Tibial artery (tissue), 4 donors: ENCODE measurements at regions not wholly inside any gene's neighbourhood (a gene's known extent, or its start where the extent isn't known, plus 50 kb on each side); places are given as distances from the start of the nearest gene placed in this dataset.

ENCODE experiments used
- DNase-seq, 2 donors: peaks; one replicate each; pipeline ENCODE4 v3.0.0-alpha.2; 2019
- H3K27ac ChIP-seq, 2 donors: fragments of 200-600 bp; sonication (generic) in 1 of 2; 1 replicate in 1 of 2; 2 replicates in 1 of 2; pipeline ENCODE4 v1.5.1; 2018 to 2019; ENCODE audit warnings: mild to moderate bottlenecking in 1 of 2
- H3K27me3 ChIP-seq, 2 donors: fragments of 200-600 bp; sonication (generic) in 1 of 2; one replicate each; pipeline versions ENCODE4 v1.5.1 to v1.6.0; 2016 to 2019
- H3K36me3 ChIP-seq, 3 donors: fragments of 200-600 bp; sonication (generic) in 2 of 3; one replicate each; pipeline ENCODE4 v1.5.1; 2016 to 2019; ENCODE audit warnings: mild to moderate bottlenecking in 2 of 3
- H3K4me1 ChIP-seq, 4 donors: fragments of 200-600 bp; sonication (generic) in 2 of 4; 1 replicate in 3 of 4; 2 replicates in 1 of 4; pipeline ENCODE4 v1.5.1; 2016 to 2019
- H3K4me3 ChIP-seq, 2 donors: fragments of 200-600 bp; sonication (generic) in 1 of 2; 1 replicate in 1 of 2; 2 replicates in 1 of 2; pipeline ENCODE4 v1.5.1; 2018 to 2019; ENCODE audit warnings: mild to moderate bottlenecking in 2 of 2
- H3K9me3 ChIP-seq, 3 donors: fragments of 200-600 bp; sonication (generic) in 1 of 3; one replicate each; pipeline ENCODE4 v1.5.1; 2016 to 2019
- intact Hi-C: fragments of 100-400 bp; cut with DNase I; formaldehyde crosslinking; loops from one replicate; pipeline ENCODE4 v1.15.0; 2023; ENCODE audit warnings: low total_unique reads
- TF ChIP-seq, protein P1 (sequence below), 2 experiments: fragments of 200-600 bp in 1 of 2; fragments of 450-650 bp in 1 of 2; IDR thresholded peaks; one replicate each; pipeline ENCODE4 v1.5.1; 2017 to 2019; ENCODE audit warnings: antibody characterized with exemption in 2 of 2, mild to moderate bottlenecking in 1 of 2, moderate library complexity in 1 of 2

DNA sequence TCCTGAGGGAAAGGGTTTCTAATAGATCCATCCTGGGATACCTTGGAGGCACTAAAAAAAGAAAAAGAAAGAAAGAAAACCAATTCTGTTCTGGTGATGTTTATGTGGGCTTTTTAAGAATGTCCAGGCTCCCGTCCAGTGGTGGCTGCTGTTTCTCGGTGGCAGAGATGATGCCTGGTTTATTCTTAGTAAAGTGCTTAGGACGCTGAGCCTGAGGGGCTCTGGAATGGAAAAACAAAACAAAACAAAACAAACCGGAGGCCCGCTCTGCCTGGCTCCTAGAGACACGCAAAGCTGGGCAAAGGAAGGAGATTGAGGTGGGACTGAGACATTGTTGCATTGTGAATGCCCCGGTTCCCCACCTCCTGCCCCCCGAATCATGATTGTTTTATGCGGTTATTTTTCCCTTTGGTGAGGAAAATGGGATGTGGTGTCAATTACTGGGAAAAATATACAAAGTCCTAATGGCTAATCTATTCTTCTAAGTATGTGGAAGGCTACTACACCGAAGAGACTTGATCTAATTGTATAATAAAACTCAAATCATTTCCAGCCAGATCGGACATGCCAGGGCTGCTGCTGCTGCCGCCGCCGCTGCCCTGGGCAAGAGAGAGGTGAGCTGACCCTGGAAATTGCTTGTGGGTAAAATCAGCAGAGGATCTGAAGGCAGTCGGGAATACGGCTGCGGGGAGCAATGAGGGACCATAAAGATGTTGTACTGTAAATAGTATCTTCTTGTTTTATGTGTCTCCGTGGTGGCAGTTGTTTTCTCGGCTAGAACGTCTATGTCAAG, 644.9 kb downstream of the CCDC171 start:
- Histone ChIP-seq H3K4me1 (peaks cover 0 to 40% (median 19%) of the 10 kb centered on the region in 4 donors), H3K4me3 (no peak overlapping the region), H3K36me3 (no peaks in the 10 kb centered on the region), H3K27me3 (no peaks in the 10 kb centered on the region), H3K9me3 (no peaks in the 10 kb centered on the region), H3K27ac (peak overlapping the region; percentile 23 to 50)
- DNase-seq = no peak
- TF ChIP-seq, protein P1, sequence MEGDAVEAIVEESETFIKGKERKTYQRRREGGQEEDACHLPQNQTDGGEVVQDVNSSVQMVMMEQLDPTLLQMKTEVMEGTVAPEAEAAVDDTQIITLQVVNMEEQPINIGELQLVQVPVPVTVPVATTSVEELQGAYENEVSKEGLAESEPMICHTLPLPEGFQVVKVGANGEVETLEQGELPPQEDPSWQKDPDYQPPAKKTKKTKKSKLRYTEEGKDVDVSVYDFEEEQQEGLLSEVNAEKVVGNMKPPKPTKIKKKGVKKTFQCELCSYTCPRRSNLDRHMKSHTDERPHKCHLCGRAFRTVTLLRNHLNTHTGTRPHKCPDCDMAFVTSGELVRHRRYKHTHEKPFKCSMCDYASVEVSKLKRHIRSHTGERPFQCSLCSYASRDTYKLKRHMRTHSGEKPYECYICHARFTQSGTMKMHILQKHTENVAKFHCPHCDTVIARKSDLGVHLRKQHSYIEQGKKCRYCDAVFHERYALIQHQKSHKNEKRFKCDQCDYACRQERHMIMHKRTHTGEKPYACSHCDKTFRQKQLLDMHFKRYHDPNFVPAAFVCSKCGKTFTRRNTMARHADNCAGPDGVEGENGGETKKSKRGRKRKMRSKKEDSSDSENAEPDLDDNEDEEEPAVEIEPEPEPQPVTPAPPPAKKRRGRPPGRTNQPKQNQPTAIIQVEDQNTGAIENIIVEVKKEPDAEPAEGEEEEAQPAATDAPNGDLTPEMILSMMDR (IDR thresholded peaks at IDR 0.05) = no peak
- intact Hi-C loops = loop anchor here (10.0 kb wide), 1 partner anchor 1267 kb away; no protein-coding TSS in a partner anchor

DNA sequence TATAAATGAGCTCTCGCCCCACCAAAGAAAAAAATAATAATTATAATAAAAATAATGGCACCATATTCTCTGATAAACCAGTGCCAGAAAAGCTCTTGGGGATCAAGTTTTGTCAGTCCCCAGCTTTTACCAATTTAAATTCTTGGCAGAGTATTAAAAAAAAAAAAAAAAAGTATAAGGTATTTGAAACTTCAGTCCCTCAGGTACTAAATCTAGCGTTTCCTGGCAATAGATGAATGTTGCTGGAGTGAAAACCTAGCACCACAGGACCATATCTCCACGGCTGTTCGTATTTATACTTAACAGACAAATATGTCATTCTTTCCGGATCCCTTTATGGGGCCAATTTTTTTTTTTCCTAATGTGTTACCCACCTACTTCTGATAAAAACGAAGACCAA, 646.2 kb downstream of the CCDC171 start:
- no peak for DNase-seq
- Histone ChIP-seq H3K4me1 (peaks cover 0 to 48% (median 18%) of the 10 kb centered on the region in 4 donors), H3K36me3 (no peaks in the 10 kb centered on the region), H3K9me3 (no peaks in the 10 kb centered on the region), H3K27me3 (no peaks in the 10 kb centered on the region), H3K27ac (no peak overlapping the region), H3K4me3 (no peak overlapping the region)
- TF ChIP-seq, protein P1 (IDR thresholded peaks at IDR 0.05) = no peak
- intact Hi-C loops = loop anchor here (10.0 kb wide), 1 partner anchor 1266 kb away; no protein-coding TSS in a partner anchor

DNA sequence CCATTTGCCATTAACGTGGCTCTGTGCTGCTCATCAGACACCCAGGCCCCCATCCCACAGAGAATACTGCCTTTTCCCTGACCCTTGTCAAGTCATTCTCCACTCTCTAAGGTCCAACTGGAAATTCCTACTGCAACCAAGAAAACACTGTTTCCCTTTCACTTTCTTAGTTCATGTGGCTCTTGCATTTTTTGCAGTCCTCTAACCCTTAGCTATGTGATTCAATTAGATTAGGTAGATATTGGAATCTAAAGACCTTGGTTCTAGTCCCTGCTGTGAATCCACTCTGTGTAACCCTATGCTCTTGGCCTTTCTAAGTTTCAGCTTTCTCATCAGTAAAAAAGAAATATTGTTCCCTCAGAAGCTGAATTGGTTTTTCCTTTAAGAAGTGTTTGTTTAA, 649.4 kb downstream of the CCDC171 start:
- Histone ChIP-seq H3K4me1 (peaks cover 0 to 34% (median 7%) of the 10 kb centered on the region in 4 donors), H3K27ac (no peak overlapping the region), H3K4me3 (no peak overlapping the region), H3K9me3 (no peaks in the 10 kb centered on the region), H3K36me3 (no peaks in the 10 kb centered on the region), H3K27me3 (no peaks in the 10 kb centered on the region)
- intact Hi-C loops = no loop called here
- TF ChIP-seq, protein P1 (IDR thresholded peaks at IDR 0.05) = no peak
- DNase-seq = no peak

DNA sequence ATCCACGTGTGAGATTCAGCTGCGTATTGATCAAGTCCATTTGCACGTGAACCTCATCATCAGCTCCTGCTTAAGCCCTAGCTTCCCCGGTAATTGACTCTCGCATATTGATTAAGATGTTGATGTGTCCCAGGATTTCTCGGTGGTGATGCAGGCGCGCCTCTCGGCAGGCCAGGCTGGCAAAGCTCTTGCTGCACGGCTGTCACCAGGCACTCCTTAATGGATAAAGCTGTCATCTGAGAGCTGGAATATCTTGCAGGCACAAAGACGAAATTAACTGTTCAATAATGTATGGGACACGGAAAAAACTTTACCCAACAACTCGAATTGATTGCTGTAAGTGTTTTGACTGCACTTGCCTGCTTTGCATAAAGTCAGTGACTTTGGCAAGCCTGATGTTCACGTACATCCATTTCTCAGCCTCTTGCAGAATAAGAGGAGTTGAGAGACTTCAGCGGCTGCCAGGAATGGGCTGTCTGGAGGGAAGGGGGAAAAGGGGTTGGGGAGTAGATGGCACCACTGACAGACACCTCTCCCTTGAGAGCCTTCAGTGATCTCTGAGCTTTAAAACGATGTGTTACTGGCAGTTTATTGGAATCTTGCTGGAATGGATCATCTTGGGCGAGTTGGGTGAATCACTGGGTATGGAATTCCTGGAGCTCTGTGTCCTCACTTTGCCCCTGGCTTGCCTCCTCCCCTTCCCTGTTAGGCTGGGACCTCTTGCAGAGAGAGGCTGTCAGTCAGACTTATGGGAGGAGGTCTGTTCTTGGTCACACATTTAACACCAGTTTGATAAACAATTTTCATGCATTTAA, 650.3 kb downstream of the CCDC171 start:
- Histone ChIP-seq H3K36me3 (no peaks in the 10 kb centered on the region), H3K9me3 (no peaks in the 10 kb centered on the region), H3K27me3 (no peaks in the 10 kb centered on the region), H3K4me1 (peaks cover 0 to 27% (median 3%) of the 10 kb centered on the region in 4 donors), H3K4me3 (no peak overlapping the region), H3K27ac (no peak overlapping the region)
- intact Hi-C loops = no loop called here
- DNase-seq = no peak
- TF ChIP-seq, protein P1 (IDR thresholded peaks at IDR 0.05) = no peak

DNA sequence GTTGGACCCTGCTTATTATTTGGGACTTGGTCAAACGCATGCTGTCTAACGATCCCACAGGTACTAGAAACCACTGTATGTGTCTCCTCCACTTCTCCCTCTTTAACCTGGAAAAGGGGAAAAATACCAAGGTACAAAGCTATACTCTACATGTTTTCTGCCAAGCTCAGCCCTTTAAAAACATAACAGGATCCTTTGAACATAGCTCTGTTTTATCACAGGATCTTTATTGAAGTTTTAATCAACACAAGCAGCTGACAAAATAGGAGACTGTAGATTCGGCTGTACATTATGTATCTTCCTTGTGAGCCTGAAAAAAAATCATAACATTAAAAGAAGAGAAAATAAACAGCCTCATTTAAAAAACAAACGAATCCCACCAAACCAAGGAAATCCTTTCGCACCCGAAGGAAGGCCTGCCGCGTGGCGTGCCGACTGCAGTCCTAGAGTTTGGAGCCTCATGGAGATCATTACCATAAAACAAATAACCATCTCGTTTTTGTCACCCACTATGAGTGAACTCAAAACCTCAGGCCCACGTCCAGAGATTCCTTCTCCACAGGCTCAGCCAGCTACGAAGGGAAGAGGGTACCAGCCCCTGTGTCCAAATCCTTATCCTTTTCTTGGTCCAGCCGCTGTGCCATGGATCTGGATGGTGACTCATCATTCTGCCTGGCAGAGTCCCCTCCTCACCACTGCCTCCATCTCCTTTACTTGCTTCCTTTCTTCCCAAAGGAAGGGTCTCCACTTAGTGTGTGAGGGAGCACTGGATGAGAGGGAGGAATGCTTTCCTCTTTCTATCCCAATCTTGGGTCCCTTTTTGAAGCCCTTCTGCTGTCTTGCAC, 651.1 kb downstream of the CCDC171 start:
- H3K27ac ChIP-seq = no peak overlapping the region

More for the DNA sequence above, 651.1 kb downstream of the CCDC171 start:
- no peaks in the 10 kb centered on the region for H3K9me3 ChIP-seq
- TF ChIP-seq, protein P1 (IDR thresholded peaks at IDR 0.05) = no peak
- H3K27me3 ChIP-seq = no peaks in the 10 kb centered on the region
- intact Hi-C loops = no loop called here
- peaks cover 0 to 20% (median 0%) of the 10 kb centered on the region in 4 donors for H3K4me1 ChIP-seq
- H3K36me3 ChIP-seq = no peaks in the 10 kb centered on the region
- H3K4me3 ChIP-seq = no peak overlapping the region
- no peak for DNase-seq
